ENCODE measurements at regions not wholly inside any gene's neighbourhood (a gene's known extent, or its start where the extent isn't known, plus 50 kb on each side); places are given as distances from the start of the nearest gene placed in this dataset.

DNA sequence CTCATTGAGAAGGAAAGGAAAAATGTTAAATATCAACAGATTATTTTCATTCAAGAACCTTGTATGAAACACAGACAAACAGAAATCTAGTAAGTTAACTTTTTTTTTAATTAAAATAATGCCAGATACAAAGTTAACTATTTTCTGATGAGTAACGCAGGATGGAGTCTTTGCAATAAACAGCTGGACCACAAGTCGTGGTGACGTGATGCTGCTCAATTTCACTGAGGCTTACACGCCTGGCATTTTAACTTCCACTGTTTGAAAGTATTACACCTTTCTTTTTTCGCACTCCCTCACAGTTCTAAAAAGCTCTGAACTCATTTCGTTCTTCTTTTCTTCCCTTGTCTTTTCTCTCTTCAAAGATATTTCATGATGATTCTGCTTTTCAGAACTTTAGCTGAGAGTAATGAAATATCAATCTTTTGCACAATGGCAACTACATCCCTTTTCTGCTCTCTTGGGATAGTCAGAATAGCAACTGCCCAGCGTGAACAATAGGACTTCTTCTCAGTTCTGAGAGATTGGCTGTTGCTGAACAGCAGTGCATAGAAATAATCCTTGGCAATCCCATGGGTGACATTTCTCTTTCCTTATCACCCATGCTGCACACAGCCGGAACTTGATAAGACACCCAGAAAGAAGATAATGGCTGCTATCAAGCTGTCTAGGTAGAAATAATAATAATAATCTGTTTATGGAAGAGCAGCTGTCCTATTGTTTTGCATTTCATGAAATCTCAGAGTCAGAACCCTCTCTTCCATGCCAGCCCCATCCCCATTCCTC is 160.5 kb downstream of the BTG1 start:
- TF ChIP-seq, protein P1, sequence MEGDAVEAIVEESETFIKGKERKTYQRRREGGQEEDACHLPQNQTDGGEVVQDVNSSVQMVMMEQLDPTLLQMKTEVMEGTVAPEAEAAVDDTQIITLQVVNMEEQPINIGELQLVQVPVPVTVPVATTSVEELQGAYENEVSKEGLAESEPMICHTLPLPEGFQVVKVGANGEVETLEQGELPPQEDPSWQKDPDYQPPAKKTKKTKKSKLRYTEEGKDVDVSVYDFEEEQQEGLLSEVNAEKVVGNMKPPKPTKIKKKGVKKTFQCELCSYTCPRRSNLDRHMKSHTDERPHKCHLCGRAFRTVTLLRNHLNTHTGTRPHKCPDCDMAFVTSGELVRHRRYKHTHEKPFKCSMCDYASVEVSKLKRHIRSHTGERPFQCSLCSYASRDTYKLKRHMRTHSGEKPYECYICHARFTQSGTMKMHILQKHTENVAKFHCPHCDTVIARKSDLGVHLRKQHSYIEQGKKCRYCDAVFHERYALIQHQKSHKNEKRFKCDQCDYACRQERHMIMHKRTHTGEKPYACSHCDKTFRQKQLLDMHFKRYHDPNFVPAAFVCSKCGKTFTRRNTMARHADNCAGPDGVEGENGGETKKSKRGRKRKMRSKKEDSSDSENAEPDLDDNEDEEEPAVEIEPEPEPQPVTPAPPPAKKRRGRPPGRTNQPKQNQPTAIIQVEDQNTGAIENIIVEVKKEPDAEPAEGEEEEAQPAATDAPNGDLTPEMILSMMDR (IDR thresholded peaks at IDR 0.05; ENCODE audit: poor library complexity) = no peak
- no peak for TF ChIP-seq EZH2phosphoT487 (IDR thresholded peaks at IDR 0.05; ENCODE audit: low read depth, severe bottlenecking, unreplicated experiment)
- no peak for TF ChIP-seq EZH2 (IDR thresholded peaks at IDR 0.05; ENCODE audit: borderline replicate concordance)

Measured in hepatocyte (in vitro differentiated cells).